ENCODE measurements at regions not wholly inside any gene's neighbourhood (a gene's known extent, or its start where the extent isn't known, plus 50 kb on each side); places are given as distances from the start of the nearest gene placed in this dataset.
"Not testable (repeated sequence)": the region's sequence is repeated elsewhere in the genome, so short reads cannot be mapped to it uniquely, and the experiment has no call there.

GRCh38 chr7:84916161-84916560, 270.7 kb downstream of the SEMA3D start:
- H3K27ac ChIP-seq, result no peak overlapping the region
- no peak for TF ChIP-seq CTCF (conservative IDR thresholded peaks at IDR 0.05)

- peak; percentile 70 for TF ChIP-seq CTCF (conservative IDR thresholded peaks at IDR 0.05)
Observed at GRCh38 chr7:84914598-84914997, 272.3 kb downstream of the SEMA3D start.

GRCh38 chr7:84913731-84914130, 273.1 kb downstream of the SEMA3D start:
- H3K27ac ChIP-seq, result no peak overlapping the region
- no peak for TF ChIP-seq CTCF (conservative IDR thresholded peaks at IDR 0.05)

More at GRCh38 chr7:84914598-84914997, 272.3 kb downstream of the SEMA3D start:
- no peak overlapping the region for H3K27ac ChIP-seq

- TF ChIP-seq CTCF (conservative IDR thresholded peaks at IDR 0.05), result no peak
- no peak overlapping the region for H3K27ac ChIP-seq
Observed at GRCh38 chr7:84912993-84913635, 273.7 kb downstream of the SEMA3D start.

- no peak overlapping the region for H3K27ac ChIP-seq
- TF ChIP-seq CTCF (conservative IDR thresholded peaks at IDR 0.05), result no peak
Observed at GRCh38 chr7:84912537-84912936, 274.3 kb downstream of the SEMA3D start.

GRCh38 chr7:84912018-84912417, 274.8 kb downstream of the SEMA3D start:
- no peak for TF ChIP-seq CTCF (conservative IDR thresholded peaks at IDR 0.05)

GRCh38 chr7:84911077-84911476, 275.8 kb downstream of the SEMA3D start:
- TF ChIP-seq CTCF (conservative IDR thresholded peaks at IDR 0.05), result no peak
- H3K27ac ChIP-seq, result no peak overlapping the region

More at GRCh38 chr7:84912018-84912417, 274.8 kb downstream of the SEMA3D start:
- H3K27ac ChIP-seq, result no peak overlapping the region

- H3K27ac ChIP-seq, result not testable (repeated sequence)
Observed at GRCh38 chr7:84910322-84910721, 276.5 kb downstream of the SEMA3D start.
